Activated T-helper 9 cell treated with anti-CD3 and anti-CD28 coated beads, Interleukin-2, amount 50 U/mL, for 16 hours (primary cell): ENCODE measurements at regions not wholly inside any gene's neighbourhood (a gene's known extent, or its start where the extent isn't known, plus 50 kb on each side); places are given as distances from the start of the nearest gene placed in this dataset.

Experiments
- DNase-seq: peaks from one replicate; pipeline ENCODE4 v3.0.0-alpha.2; 2020; ENCODE audit warnings: low read depth

DNA sequence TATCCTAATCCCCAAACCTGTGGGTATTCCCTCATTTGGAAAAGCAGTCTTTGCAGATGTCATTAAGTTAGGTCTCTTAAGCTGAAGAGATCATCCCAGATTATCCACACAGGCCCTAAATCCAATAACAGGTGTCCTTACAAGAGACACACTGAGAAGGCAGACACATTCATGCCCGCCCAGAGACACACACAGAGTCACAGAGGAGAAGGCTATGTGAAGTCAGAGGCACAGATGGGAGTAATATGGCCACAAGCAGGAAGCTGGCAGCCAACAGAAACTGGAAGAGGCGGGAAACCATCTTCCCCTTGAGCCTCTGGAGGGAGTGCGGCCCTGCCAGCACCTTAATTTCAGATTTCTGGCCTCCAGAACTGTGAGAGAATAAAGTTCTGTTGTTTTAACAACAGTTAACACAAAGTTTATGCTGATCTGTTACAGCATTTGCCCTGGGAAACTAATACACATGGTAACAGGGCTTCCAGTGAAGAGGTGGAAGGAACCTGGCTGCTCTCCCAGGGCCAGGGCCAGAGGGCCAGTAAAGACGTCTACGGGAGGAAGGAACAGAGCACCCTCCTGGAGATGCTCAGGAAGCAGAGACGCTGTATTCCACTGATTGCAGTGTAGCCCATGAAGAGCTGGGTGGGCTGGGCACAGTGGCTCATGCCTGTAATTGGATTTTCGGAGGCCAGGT is 217.5 kb downstream of the GLI2 start:
- DNase-seq = no peak

DNA sequence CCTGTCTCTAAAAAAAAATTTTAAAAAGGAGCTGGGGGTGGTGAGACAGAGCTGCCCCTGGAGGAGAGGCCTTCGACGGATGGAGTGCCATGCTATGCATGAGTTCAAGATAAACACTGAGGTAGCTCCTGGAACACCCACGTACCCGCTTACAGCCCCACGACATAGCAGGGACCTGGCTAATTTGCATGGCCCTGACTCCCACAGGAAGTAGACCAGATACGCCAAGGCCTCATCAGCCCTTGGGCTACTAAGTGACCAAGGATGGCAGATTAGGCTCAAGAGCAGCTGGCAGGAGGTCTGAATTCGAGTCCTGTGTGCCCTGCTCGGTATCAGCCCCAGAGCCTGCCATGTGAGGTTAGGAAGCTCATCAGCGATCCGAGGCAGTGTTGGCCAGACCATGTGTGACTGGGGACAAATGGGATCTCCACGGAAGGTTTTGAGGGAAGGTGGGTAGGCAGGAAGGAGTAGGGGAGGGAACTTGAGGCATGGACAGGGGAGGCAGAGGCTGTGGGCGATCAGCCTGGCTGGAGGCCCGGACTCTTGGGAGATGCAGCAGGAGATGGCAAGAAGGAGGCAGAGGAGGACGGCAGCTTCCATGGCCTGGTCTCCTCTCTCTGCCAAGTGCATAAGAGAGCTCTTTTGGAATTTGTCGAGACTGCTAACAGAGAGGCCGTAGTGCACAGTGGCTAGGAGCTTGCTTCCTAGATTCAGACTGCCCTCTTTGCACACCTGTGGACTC is 218.3 kb downstream of the GLI2 start:
- DNase-seq = no peak

DNA sequence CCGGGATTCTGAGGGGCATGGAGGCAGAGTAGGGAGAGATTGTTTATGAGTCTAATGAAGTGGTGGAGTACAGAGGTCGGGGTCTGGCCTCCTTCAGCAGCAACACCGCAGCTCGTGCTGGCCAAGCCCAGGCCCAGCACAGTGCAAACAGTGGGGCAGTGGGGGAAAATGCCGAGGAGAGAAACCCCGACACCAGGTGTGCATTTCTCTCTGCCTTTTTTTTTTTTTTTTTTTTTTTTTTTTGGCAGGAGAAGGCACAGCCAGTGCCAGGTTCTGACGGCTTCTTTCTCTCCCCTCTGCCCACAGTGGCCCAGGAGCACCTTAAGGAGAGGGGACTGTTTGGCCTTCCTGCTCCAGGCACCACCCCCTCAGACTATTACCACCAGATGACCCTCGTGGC is 219.3 kb downstream of the GLI2 start:
- DNase-seq = no peak

DNA sequence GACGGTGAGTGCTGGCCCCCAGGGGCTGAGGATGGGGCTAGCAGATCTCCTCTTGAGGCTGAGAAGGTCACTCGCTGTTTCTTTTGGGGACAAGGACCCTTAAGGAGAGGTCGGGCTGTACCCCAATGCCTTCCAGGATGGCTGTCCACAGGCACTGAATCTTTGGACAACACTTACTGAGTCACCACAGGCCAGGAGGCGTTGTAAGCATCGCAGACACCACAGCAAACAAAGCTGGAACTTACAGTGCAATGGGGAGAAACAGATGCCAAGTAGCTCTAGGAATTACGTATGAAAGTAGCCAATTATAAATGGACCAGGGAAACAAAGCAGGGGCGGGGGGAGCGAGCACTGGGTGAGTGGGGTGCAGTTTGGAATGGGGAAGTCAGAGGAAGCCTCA is 219.8 kb downstream of the GLI2 start:
- no peak for DNase-seq

DNA sequence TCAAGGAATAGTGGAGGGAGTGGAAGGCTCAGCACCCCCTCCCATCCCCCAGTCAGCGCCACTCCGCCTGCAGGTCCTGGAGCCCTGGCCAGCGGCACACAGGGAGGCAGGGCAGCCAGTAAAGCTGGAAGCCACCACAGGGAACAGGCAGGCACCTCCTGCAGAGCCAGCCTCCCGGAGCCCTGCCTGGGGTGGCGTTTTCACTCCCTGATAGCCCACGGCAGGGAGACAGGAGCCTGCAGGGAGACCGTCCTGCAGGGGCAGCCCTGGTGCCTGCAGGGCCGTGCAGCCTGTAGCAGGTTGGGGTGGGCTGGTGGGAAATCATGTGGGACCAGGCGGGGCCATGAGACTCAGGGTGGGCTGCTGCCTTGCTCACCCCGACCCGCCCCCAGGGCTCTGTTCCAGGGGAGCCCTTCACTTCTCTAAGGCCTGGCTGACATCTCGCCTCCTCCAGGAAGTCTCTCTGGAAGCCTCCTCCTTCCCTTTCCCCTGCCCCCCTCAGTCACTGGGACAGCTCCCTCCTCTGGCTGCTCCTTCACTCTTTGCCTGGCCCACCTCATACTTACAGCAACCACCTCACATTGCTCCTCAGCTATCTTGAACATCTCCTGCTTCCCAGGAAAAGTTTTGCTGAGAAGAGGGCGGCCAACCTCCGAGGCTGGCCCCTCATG is 221.0 kb downstream of the GLI2 start:
- DNase-seq = no peak

DNA sequence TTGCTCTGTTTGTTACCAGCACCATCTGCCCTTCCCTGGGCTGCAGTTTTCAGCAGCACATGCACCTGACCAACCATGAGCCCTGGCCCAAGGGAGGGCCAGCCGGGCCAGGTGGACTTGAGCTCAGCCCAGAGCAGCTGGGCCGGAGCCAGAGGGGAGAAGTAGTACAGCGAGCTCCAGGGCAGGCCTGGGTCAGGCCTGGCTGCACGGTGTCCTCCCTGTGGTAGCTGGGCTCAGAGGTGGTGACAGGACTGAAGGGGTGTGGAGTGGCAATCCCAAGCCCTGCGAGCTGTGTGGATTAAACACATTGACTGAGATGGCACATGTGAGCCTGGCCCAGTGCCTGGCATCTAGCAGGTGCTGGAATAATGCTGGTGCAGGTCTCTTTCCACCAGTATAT is 222.2 kb downstream of the GLI2 start:
- no peak for DNase-seq

DNA sequence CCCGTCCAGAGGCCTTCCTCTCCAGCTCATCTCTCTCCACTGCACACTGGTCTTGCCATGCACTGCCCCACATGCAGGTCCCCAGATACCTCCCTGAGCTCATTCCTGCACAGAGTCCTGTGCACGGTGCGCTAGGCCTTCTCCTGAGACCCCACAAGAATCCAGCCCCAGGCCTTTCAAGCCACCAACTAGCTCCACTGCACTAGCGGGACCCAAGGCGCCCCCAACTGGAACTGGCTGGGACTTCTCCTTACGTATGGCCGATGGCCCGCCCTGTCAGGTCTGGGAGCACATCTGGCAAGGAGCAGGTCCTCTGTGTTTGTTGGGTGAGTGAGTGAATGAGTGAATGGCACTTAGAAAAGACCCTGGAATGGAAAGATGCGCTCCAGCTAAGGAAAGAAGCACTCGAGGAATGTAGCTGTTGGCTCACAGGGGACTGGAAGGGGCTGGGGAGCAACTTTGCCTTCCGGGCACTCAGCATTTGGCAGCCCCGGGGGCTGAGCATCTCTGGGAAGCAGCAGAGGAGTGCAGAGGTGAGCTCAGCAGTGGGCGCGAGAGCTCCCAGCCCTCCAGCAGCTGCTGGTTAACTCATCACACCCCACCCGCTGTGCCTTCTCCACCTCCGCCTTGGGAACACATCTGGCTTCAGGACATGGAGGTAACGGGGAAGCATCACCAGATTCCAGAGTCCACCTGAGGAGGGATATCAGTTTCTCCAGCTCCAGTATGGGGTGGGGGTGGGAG is 223.1 kb downstream of the GLI2 start:
- no peak for DNase-seq

DNA sequence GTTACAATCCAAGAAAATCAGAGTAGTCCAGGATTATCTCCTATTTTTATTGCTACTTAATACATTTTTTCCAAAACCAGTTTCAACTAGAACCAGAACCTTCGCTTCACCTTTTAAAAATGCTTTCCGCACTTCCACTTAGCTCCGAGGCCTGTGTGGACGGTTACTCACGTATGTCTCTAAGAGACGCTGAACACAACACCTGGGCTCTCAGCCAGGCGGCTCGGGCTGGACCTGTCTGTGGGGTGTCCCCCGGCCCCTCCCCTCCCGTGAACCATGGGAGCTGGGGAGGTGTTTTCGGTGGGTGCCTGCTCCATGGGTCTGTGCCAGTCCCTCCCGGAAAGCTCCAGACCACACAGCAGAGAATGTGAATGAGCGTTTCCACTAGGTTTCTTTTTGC is 223.8 kb downstream of the GLI2 start:
- DNase-seq = no peak

DNA sequence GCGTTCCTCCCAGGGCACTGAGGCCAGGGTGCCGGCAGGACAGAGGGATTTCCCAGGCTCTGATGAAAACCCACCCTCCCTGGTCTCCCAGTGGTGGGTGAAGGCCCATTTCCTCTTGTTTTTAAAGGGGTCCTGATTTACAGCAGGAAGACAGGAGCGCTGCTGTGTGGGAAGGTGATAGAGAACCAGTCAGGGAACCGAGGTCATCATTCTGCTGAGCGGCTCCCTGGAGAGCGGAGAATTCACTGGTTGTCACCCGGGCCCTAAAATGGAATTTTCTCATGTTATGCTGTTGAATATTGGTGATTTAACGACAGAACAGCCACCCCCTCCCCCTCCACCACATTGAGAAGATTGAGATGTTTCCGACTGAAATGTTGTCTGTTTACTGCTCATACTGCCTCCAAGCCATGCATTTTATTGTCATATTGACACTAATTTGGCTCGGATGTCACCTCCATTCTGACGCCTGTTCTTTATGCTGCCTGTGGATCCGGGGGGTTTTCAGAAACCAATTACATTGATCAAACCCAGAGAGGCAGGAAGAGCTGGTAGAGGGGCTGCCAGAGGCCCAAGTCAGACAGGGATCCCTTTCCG is 225.2 kb downstream of the GLI2 start:
- no peak for DNase-seq

DNA sequence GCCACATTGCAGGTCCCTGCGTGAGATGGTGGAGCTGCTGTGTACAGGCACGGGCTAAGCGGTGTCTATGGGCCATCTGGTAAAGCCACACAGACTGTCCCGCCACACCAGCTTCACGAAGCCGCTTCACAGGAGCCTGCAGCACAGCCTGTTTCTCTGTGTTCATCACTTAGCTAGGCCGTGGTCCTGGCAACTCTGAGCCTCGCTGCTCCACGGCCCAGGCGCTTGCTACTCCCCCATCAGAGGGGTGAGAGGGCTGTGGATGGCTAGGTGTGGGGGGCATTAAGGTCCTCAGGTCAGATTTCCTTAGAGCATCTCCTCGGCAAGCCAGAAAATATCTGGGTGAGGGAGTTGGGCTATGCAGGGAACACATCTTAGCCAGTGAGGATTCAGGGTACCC is 225.7 kb downstream of the GLI2 start:
- DNase-seq = no peak

DNA sequence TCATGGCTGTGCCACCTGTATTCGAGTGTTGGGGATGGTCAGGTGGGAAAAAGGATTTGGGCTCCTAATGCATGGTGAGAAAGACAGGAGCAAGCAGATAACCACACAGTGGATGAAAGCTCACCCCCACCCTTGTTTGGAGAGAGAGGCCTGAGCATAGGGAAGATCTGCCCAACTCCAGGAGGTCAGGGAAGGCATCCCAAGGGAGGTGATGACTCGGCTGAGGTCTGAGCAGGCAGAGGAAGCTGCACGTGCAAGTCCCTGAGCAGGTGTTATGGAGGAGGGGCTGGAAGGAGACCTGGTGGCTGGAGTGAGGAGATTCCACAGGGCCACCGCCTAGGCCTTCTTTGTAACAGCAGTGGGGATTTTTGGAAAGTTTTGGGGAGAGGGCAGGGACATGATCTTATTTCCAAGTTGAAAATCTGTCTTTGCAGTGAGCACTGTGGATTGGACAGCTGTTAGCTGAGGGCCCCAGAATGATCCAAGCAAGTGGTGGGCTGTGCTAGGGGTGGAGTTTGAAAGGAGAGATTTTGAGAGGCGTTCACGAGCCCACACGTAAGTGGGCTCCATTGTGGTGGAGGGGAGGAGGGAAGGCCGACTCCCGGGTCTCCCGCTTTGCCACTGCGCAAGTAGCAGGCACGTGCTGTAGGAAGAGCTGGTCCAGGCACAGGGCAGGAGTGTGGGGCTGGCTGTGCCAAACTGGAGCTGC is 228.5 kb downstream of the GLI2 start:
- DNase-seq = no peak

DNA sequence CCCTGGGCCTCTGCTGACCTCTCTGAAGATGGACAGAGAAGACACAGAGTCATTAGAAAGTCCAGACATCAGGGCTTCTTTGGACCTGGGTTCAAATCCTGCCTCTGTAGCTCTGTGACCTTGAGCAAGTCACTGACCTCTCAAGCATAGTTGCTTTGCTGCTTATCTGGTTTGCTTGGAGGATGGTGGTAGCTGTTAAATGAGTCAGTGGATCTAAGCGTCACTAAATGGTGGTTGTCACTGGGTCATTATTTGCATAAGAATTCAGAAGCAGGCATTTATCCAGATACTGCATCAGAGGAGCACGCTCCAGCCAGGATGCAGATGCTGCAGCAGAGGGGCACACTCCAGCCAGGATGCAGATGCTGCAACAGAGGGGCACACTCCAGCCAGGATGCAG is 229.2 kb downstream of the GLI2 start:
- DNase-seq = no peak

DNA sequence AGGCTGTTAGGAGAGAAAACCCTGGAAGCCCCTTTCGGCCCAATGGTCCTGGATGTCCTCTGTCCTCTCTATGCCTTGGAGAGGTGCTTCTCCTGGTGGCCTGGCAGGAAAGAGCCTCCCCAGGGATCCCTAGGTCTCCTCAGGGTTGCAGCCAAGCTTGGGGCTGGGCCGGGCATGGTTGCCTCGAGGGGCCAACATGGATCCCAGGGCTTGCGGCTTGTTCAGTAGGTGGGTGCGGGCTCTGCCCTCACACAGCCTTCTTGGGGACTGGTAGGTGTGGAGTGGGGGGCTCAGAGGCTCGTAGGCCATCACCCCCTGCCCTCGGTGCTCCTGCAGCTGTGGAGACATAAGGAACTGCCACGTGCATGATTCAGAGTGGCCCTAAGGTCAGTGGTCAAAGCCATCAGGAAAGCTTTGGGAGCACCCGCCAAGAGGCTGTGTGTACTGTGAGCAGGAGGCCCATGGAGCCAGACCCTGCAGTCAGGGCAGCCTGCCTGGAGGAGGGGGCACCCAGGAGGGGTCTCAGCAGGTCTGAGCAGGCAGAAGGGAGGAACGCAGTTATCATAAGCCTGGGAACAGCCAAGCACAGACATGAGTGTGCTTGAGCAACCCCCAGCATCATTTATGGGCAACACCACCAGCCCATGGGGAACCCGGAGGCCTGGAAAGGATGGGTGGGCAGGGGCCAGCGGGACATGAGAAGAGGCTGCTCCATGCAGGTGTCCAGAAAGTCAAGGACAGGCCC is 231.0 kb downstream of the GLI2 start:
- DNase-seq = no peak

DNA sequence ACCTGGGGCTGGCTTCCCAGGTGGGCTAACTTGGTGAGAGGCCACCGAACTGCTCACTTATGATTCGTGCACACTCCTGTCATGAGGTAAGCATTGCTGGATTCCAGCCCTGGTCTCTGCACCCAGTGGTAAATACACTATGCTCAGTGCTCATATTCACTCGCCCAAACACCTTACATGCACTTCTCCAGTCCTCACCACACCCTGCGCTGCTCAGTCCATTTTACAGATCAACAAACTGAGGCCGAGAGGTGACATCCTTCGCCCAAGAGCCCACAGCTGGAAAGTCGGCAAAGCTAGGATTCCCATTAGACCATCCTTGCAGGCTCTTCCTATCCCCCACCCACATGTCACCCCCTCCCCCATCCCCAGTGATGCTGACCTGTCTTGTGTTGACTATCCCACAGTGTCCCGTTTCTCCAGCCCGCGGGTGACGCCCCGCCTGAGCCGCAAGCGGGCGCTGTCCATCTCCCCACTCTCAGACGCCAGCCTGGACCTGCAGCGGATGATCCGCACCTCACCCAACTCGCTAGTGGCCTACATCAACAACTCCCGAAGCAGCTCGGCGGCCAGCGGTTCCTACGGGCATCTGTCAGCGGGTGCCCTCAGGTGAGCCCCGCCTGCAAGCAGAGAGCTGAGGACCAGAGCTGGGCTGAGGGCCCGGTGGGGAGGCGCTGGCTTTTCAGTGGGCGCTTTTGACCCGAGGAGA is 232.8 kb downstream of the GLI2 start:
- DNase-seq = no peak

DNA sequence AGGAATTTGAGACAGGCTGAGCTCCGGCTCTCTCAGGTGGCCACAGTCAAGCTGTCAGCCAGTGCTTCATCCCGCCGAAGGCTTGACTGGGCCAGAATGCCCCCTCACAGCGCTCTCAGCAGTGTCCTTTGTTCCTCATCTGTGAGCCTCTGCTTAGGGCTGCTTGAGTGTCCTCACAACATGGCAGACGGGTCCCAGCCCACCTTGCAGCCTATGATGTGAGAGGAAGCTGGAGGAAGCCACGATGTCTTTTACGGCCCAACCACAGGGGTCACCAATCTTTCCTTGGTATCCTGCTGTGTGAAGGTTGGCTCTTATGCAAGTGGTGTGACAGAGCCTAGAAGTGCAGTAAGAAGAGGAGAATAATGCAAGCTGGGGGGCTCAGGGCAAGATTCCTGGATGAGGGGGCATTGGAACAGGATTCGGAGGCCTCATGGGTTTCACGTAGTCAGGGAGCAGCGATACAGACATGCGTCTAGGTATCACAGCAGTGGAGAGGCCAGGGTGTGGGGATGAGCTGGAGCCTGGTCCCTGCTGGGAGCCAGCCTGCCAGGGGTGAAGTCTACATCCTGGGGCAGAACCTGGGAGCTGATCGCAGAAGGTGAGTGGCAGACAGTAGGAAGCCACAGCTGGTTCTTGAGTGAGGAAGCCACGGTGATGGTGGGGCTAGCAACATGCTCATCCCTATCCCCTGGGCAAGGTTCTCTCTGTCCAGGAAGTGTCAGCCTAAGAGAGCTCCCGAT is 234.1 kb downstream of the GLI2 start:
- no peak for DNase-seq

DNA sequence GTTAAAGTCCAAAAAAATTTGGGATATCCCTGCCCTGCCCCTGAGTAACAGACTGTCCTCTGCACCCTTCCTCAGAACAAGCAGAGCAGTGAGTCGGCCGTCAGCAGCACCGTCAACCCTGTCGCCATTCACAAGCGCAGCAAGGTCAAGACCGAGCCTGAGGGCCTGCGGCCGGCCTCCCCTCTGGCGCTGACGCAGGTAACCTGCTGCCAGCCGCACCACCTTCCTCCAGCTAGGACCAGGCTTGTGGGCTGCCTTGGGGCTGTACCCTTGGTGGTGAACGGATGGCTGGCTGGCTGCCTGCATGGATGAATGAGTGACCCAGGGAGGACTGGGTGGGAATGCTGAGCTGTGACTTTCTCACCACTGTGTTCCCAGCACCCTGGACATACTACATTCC is 236.2 kb downstream of the GLI2 start:
- DNase-seq = no peak

DNA sequence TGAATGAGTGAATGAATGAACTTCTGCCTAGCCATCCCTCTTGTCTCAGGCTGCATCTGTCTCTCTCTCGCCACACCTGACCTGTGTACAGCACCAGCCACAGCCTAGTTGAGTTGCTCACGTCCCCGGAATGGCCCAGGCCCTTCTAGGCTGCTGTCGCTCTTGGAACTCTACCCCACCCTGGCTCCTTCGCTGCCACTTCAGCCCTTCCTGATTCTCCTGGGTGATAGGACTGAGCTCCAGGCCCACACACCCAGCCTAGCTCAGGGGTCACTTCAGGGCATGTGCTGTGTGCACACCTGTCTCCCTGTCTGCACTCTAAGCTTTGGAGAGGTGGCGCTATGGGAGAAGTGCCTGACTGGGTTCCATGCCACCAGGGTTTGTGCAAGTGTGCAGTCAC is 236.6 kb downstream of the GLI2 start:
- DNase-seq = no peak

DNA sequence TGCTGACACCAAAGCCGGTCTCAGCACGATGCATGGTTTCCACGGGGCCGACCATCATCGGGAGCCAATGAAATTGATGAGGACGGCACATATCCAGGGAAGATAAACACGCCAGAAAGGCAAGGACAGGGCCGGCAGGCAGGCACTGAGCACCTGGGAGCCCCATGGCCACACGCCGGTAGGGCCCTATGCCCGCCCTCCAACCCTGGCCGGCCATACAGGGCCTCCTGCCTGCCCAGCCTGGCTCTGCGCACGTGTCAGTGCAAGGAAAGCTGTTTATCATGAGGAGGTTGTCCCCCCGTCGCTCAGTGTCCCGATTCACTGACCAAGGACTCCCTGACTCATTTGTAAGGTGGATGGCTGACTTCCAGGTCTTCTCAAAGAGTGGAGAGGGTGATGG is 237.5 kb downstream of the GLI2 start:
- DNase-seq = no peak

DNA sequence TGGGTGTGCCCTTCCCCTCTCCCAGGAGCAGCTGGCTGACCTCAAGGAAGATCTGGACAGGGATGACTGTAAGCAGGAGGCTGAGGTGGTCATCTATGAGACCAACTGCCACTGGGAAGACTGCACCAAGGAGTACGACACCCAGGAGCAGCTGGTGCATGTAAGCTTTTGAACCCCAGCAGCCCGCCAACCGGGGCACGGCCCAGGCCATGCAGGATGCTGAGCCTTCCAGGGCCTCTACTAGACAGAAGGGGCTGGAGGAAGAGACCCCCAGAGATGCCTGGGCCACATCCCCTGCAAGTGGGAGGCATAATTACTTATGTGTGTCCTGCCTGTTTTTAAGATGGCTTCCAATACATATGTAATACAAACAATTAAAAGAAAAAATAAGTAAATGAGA is 239.3 kb downstream of the GLI2 start:
- no peak for DNase-seq
